OCI-M1 (cell line): ENCODE measurements at regions not wholly inside any gene's neighbourhood (a gene's known extent, or its start where the extent isn't known, plus 50 kb on each side); places are given as distances from the start of the nearest gene placed in this dataset.
A peak's percentile ranks its signal among the peaks of the same experiment; 100 is the strongest.
"Not testable (repeated sequence)": the region's sequence is repeated elsewhere in the genome, so short reads cannot be mapped to it uniquely, and the experiment has no call there.

Experiments used
- DNase-seq: peaks from one replicate; lab custom pipeline; 2025; lab: John Stamatoyannopoulos, UW

- DNase-seq: peak; percentile 86
These were observed 187.0 kb upstream of the ETV3 start for GRCh38 chr1:157325220-157325619.

GRCh38 chr1:157321972-157322371 is 183.8 kb upstream of the ETV3 start:
- DNase-seq: not testable (repeated sequence)

DNA sequence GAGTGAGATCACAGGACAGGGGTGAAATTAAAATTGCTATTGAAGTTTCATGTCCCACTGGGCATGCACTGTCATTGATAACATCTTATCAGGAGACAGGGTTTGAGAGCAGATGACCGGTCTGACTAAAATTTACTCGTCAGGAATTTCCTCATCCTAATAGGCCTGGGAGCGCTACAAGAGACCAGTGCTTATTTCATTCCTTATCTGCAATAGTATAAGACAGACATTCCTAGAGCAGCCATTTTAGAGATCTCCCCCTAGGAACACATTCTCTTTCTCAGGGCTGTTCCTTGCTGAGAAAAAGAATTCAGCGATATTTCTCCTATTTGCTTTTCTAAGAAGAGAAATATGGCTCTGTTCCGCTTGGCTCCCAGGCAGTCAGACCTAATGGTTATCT is 181.4 kb upstream of the ETV3 start:
- DNase-seq: peak; percentile 50

GRCh38 chr1:157317229-157317628 is 179.0 kb upstream of the ETV3 start:
- DNase-seq: not testable (repeated sequence)

GRCh38 chr1:157315544-157315943 is 177.3 kb upstream of the ETV3 start:
- no peak for DNase-seq

GRCh38 chr1:157314408-157314807 is 176.2 kb upstream of the ETV3 start:
- DNase-seq: no peak

DNA sequence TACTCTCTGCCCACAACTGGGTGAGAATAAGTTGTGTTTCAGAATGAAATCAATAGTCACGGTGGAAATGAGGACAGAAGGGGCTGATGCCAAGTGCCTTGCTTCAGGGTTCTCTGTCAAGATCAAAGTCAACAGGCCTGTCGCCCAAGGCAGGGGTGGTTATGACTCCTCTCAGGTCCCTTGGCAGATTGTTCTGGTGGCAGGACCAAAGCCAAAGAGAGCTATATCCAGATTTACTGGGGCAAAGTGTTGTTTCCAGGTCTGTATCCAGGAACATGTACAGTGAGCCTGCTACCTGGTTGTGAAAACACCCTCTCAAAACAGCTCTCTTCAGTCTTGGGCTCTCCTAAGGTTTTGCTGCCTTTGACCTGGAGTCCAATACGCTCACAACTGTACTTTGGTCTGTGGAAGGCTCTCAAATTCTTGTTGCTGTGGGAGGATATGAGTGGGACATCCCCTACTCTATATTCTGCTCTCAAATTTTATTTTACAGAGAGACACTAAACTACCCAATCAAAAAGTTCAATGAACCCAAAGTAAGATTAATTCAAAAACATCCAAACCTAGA is 175.1 kb upstream of the ETV3 start:
- no peak for DNase-seq

- peak; percentile 88 for DNase-seq
These were observed 174.1 kb upstream of the ETV3 start for GRCh38 chr1:157312082-157312812.

DNA sequence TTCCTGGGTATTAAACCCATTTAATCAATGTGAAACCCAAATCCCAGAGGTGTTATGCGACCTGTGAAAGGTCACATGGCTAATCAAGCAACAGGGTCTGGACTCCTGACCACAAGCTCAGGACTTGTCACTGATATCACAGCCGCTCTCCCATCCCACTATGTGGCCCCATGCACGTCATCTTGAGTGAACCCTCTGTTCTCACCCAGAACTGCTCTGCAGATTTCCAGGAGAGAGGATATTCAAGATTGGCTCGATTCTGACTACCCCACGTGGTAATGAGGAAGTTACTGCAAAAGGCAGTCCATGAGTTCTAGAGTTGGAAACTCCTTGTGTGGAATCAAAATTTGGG is 173.5 kb upstream of the ETV3 start:
- peak; percentile 94 for DNase-seq

DNA sequence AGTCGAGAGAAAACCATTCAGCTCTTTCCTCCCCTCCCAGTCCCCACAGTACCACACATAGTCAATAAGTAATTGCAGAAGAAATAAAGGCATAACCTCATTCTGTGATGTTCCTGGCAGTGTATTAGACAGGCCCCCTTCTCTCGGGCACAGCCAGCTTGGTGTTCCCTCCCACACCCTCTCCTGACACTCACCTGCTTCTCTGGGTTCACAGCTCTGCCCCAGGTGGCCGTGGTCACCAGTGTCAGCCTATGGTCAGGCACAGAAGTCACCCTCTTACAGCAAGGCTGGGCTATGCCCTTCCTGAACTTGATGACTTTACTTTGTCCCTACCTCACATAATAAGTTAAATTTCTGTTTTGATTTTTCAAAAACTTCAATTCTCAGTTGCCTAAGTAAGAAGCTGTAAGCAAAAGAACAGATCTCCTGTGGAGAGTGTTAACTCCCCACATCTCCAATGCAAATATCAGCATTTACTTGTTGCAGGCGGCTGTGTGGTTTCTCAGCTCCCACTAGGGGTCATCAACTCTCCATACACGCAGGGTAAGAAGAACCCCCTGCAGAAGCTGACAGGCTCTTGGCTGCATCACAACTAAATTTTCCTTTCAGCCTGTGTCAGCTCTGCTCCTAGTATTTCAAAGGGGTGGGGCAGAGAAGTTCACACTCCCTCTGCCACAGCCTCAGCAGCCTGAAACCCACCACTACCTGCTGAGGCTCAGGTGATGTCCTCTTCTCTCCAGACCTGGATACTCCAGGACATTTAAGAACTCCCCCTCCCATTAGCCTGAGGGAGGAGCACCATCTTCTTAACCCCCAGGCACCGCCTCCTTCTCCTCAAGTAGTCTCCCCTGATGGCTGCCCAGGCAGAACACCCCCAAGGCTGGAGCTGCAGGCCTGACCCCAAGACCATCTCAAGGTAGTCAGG is 172.9 kb upstream of the ETV3 start:
- peak; percentile 93 for DNase-seq

DNA sequence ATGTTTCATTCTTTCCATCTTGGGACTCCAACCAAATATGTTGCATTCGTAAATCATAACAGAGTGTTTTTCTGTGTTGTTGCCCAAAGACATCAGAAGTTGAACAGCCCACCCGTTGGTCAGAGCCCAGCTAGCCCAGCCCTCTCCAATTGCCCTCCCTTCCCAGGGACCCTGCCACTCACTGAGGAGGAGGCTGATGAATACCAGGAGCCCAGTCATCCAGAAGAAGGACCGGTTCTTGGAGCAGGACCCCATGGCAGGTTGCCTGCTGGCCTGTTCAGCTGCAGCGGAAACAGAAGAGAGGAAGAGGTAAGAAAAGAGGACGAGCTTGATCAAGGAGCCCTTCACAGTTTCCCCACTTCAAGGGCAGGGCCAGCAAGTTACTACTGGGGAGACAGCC is 172.2 kb upstream of the ETV3 start:
- no peak for DNase-seq

DNA sequence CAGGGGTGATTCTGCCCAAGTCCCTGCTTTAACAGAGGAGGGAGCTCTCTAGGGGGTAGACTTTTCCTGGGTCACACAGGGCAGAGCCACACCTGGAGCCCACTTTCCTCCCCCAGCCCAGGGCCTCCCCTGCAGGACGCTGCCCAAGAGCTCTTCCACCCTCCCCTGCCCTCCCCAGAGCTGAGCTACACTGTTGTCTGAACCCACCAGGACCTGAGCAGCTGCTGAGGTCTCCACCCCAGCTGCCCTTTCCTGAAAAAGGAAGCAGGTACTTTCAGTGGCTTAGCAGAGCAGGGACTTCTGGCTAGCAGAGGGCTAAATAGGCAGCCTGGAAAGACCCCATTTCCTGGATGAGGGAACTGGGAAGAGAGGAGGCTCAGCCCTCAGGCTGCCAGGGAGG is 169.3 kb upstream of the ETV3 start:
- DNase-seq: no peak

DNA sequence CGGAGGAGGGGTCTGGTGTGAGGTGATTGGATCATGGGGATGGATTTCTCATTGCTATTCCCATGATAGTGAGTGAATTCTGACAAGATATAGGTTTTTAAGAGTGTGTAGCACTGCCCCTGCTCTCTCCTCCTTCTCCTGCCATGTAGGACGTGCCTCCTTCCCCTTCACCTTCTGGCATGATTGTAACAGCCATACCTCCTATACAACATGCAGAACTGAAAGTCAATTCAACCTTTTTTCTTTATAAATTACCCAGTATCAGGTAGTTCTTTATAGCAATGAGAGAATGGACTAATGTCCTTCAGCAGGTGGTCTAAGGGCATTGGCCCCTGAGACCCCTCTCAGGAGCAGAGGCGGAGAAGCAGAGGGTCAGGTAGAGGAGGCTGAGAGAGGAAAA is 168.7 kb upstream of the ETV3 start:
- no peak for DNase-seq

GRCh38 chr1:157304271-157304670 is 166.1 kb upstream of the ETV3 start:
- no peak for DNase-seq

DNA sequence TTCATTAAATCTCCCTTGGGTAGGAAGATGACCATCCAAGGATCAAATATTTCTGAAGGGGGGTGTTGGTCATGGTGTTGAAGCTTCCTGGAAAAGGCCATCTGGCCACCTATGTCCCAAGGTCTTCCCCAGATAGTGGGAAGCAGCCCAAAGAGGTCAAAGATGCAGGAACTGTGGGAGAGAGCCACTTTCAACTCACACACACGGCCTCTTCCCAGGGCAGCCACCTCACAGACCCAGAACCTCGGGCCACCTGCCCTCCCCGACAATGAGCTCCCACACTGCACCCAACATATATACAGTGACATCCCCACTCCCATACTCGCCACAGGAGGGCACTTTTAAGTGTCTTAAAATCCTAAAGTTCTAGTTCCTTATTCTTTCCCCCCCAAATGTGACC is 164.5 kb upstream of the ETV3 start:
- DNase-seq: no peak

GRCh38 chr1:157302199-157302497 is 164.0 kb upstream of the ETV3 start:
- no peak for DNase-seq

DNA sequence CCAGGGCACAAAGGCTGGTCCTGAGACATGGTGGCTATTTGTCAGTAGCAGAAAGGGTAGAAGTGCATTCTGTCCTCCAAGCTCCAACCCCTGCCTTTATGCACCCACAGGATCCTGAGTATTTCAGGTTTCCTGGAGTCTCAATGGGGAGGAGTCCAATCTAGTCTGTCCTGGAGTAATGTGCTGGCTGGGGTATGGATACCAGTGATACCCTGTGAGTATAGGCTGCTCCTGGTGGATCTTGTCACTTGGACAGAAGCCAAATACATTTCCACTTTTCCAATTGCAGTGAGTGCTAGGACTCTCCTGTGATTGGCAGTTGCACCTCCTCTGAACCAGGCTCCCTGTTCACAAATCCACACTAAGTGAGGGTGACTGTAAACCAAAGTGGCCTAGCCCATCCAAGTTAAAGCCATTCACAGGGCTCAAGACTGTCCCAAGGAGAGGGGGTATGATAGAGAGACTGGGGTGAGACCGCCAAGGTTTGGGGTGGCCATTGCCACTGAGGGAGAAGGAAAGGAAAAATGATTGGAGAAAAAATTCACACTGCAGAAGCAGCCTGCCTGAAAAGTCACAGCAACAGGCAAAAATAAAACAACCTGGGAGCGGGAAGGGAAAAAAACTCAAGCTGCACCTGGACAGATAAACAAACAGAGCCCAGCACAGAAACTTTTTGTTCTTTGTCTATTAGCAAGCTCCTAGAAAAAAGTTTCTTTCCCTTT is 163.4 kb upstream of the ETV3 start:
- DNase-seq: no peak

DNA sequence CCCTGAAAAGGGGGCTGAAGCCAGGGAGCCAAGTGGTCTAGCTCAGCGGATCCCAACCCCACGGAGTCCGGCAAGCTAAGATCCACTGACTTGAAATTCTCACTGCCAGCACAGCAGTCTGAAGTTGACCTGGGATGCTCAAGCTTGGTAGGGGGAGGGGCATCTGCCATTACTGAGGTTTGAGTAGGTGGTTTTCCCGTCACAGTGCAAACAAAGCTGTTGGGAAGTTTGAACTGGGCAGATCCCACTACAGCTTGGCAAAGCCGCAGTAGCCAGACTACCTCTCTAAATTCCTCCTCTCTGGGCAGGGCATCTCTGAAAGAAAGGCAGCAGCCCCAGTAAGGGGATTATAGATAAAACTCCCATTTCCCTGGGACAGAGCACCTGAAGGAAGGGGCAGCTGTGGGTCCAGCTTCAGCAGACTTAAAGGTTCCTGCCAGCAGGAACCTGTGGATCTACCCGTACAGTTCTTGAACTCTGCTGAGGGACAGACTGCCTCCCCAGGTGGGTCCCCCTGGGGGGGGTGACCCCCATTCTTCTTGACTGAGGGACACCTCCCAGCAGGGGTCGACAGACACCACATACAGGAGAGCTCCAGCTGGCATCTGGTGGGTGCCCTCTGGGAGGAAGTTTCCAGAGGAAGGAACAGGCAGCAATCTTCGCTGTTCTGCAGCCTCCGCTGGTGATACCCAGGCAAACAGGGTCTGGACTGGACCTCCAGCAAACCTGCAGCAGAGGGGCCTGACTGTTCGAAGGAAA is 156.4 kb upstream of the ETV3 start:
- DNase-seq: not testable (repeated sequence)

GRCh38 chr1:157292809-157293564 is 154.8 kb upstream of the ETV3 start:
- no peak for DNase-seq

GRCh38 chr1:157292302-157292701 is 154.1 kb upstream of the ETV3 start:
- no peak for DNase-seq

DNA sequence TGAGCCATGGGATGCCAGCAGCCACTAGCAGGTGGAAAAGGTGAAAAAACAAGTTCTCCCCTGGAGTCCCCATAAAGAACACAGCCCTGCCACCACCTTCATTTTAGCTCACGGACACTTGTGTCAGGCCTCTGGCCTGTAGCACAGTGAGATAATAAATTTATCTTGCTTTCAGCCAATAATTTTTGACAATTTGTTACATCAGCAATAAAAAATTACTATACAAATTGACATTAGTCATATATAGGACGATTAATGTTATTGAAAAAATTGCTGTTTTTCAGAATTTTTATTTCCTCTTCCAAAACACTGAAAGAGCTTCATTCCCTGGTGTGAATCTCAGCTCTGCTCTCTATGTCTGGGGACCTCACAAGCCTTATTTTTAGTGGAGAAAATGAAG is 152.9 kb upstream of the ETV3 start:
- DNase-seq: no peak
